ENCODE measurements at regions not wholly inside any gene's neighbourhood (a gene's known extent, or its start where the extent isn't known, plus 50 kb on each side); places are given as distances from the start of the nearest gene placed in this dataset.

GRCh38 chrX:15915959-15916703 is 61.5 kb upstream of the AP1S2 start:
- TF ChIP-seq CTCF (IDR thresholded peaks at IDR 0.05; ENCODE audit: insufficient read depth, low read depth, low read length, missing control alignments), result no peak
- no peak overlapping the region for H3K4me3 ChIP-seq (ENCODE audit: low read depth, low read length)
- no peak for DNase-seq (ENCODE audit: low read depth)

GRCh38 chrX:15914486-15914885 is 59.9 kb upstream of the AP1S2 start:
- H3K4me3 ChIP-seq (ENCODE audit: low read depth, low read length), result no peak overlapping the region

GRCh38 chrX:15913146-15913545 is 58.5 kb upstream of the AP1S2 start:
- DNase-seq (ENCODE audit: low read depth), result no peak
- TF ChIP-seq CTCF (IDR thresholded peaks at IDR 0.05; ENCODE audit: insufficient read depth, low read depth, low read length, missing control alignments), result no peak
- H3K4me3 ChIP-seq (ENCODE audit: low read depth, low read length), result no peak overlapping the region

More at GRCh38 chrX:15914486-15914885, 59.9 kb upstream of the AP1S2 start:
- no peak for DNase-seq (ENCODE audit: low read depth)
- TF ChIP-seq CTCF (IDR thresholded peaks at IDR 0.05; ENCODE audit: insufficient read depth, low read depth, low read length, missing control alignments), result no peak

DNA sequence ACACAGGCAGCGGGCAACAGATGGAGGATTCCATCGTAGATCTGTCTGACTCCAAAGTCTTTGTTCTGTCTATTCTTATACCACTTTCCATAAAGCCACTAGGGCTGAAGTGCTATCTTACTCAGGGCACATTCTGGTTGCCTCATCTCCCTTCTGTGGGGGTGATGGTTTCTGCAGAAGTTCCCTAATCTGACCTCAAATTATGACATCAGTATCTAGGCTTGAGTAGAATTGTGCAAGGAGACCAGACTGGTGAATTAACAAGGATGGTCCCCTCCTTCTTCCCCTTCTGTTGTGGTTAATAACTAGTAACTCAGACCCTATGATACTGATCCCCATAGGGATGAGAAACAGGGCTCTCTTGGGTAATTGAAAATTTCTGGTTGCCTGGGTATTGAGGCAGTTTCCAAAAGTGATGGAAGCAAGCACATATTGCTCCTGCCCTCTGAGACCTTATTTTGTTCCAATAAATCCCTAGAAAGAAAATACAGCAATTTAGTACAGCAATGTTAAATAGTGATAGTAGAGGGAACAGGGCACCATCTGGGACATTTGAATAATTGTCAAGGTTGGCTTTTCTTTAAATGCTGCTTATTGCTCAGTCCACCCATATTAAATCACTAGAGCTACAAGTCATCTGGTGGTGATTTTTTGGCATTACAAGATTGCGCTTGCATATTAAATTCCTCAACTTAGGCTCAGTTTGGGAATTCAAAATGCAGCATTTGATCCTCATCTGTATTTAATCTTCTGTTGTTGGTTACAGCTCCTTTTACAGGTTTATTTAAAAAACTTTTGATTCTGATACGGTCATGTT is 57.3 kb upstream of the AP1S2 start:
- no peak overlapping the region for H3K4me3 ChIP-seq (ENCODE audit: low read depth, low read length)
- DNase-seq (ENCODE audit: low read depth), result peak; percentile 7
- no peak for TF ChIP-seq CTCF (IDR thresholded peaks at IDR 0.05; ENCODE audit: insufficient read depth, low read depth, low read length, missing control alignments)

- TF ChIP-seq CTCF (IDR thresholded peaks at IDR 0.05; ENCODE audit: insufficient read depth, low read depth, low read length, missing control alignments), result no peak
- DNase-seq (ENCODE audit: low read depth), result no peak
These were observed 55.0 kb upstream of the AP1S2 start for GRCh38 chrX:15909605-15910004.

GRCh38 chrX:15908603-15909290 is 54.1 kb upstream of the AP1S2 start:
- no peak for TF ChIP-seq CTCF (IDR thresholded peaks at IDR 0.05; ENCODE audit: insufficient read depth, low read depth, low read length, missing control alignments)
- H3K4me3 ChIP-seq (ENCODE audit: low read depth, low read length), result no peak overlapping the region
- no peak for DNase-seq (ENCODE audit: low read depth)

More at GRCh38 chrX:15909605-15910004, 55.0 kb upstream of the AP1S2 start:
- H3K4me3 ChIP-seq (ENCODE audit: low read depth, low read length), result no peak overlapping the region
